HEK293 (cell line): ENCODE measurements at regions not wholly inside any gene's neighbourhood (a gene's known extent, or its start where the extent isn't known, plus 50 kb on each side); places are given as distances from the start of the nearest gene placed in this dataset.
A peak's percentile ranks its signal among the peaks of the same experiment; 100 is the strongest.

Experiments
- CTCF ChIA-PET: fragments of 350-600 bp; formaldehyde crosslinking; extraction: SDS; loops from one replicate; lab custom pipeline; 2021; ENCODE audit warnings: antibody characterized with exemption; lab: Yijun Ruan, JAX
- POLR2A ChIA-PET: fragments of 300-600 bp; formaldehyde crosslinking; extraction: SDS; loops from one replicate; lab custom pipeline; 2020; ENCODE audit warnings: antibody characterized with exemption, inconsistent platforms; lab: Yijun Ruan, JAX
- H3K27ac ChIP-seq: fragments of 200-500 bp; sonication (Bioruptor generic); 2 replicates; pipeline ENCODE4 v1.5.1; 2014; ENCODE audit warnings: low read depth, low read length, control low read depth, inconsistent platforms; ENCODE audit errors: extremely low read depth
- H3K36me3 ChIP-seq, 2 experiments: fragments of 200-500 bp in 1 of 2; sonication (Bioruptor generic) in 1 of 2; 1 replicate in 1 of 2; 2 replicates in 1 of 2; pipeline ENCODE4 v1.5.1; 2014 to 2017; ENCODE audit warnings: inconsistent platforms in 2 of 2, low read length in 2 of 2; ENCODE audit not compliant: control insufficient read depth in 2 of 2, insufficient read depth in 1 of 2
- H3K4me1 ChIP-seq: fragments of 200-500 bp; sonication (Bioruptor generic); 2 replicates; pipeline ENCODE4 v1.5.1; 2014; ENCODE audit warnings: mild to moderate bottlenecking, low read length, inconsistent platforms; ENCODE audit not compliant: control insufficient read depth, insufficient read depth
- H3K4me3 ChIP-seq: 2 replicates; pipeline ENCODE4 v1.5.1; 2011; ENCODE audit warnings: low read depth, mild to moderate bottlenecking, control low read depth, low read length, moderate library complexity
- H3K9me3 ChIP-seq: fragments of 200-500 bp; sonication (Bioruptor generic); 2 replicates; pipeline ENCODE4 v1.5.1; 2014; ENCODE audit warnings: low read depth, low read length, inconsistent platforms; ENCODE audit not compliant: control insufficient read depth, insufficient read depth
- KLF1 ChIP-seq: fragments of 450-650 bp; formaldehyde crosslinking; IDR thresholded peaks from 2 replicates; pipeline ENCODE4 v1.5.1; 2016; ENCODE audit warnings: missing biosample characterization, missing genetic modification characterization
- PRDM2 ChIP-seq: fragments of 450-650 bp; formaldehyde crosslinking; IDR thresholded peaks from 2 replicates; pipeline ENCODE4 v1.5.1; 2016; ENCODE audit warnings: missing biosample characterization, missing genetic modification characterization, borderline replicate concordance
- SP7 ChIP-seq: fragments of 450-650 bp; formaldehyde crosslinking; IDR thresholded peaks from 2 replicates; pipeline ENCODE4 v1.5.1; 2016; ENCODE audit warnings: missing biosample characterization, missing genetic modification characterization
- TSHZ1 ChIP-seq: fragments of 450-650 bp; formaldehyde crosslinking; IDR thresholded peaks from 2 replicates; pipeline ENCODE4 v1.5.1; 2016; ENCODE audit warnings: missing biosample characterization, missing genetic modification characterization, borderline replicate concordance
- ZFP41 ChIP-seq: fragments of 450-650 bp; formaldehyde crosslinking; IDR thresholded peaks from 2 replicates; pipeline ENCODE4 v1.5.1; 2016; ENCODE audit warnings: missing biosample characterization, missing genetic modification characterization, borderline replicate concordance
- ZNF18 ChIP-seq: fragments of 450-650 bp; formaldehyde crosslinking; IDR thresholded peaks from 2 replicates; pipeline ENCODE4 v1.5.1; 2016; ENCODE audit warnings: missing biosample characterization, missing genetic modification characterization
- ZNF211 ChIP-seq: fragments of 450-650 bp; formaldehyde crosslinking; IDR thresholded peaks from 2 replicates; pipeline ENCODE4 v1.5.1; 2016; ENCODE audit warnings: low read depth, missing biosample characterization, missing genetic modification characterization
- ZNF223 ChIP-seq: fragments of 450-650 bp; formaldehyde crosslinking; IDR thresholded peaks from 2 replicates; pipeline ENCODE4 v1.5.1; 2016; ENCODE audit warnings: missing biosample characterization, missing genetic modification characterization
- ZNF239 ChIP-seq: fragments of 450-650 bp; formaldehyde crosslinking; IDR thresholded peaks from 2 replicates; pipeline ENCODE4 v1.5.1; 2016; ENCODE audit warnings: missing biosample characterization, missing genetic modification characterization
- ZNF248 ChIP-seq: fragments of 450-650 bp; formaldehyde crosslinking; IDR thresholded peaks from 2 replicates; pipeline ENCODE4 v1.5.1; 2017; ENCODE audit warnings: missing biosample characterization, missing genetic modification characterization
- ZNF302 ChIP-seq: fragments of 450-650 bp; formaldehyde crosslinking; IDR thresholded peaks from 2 replicates; pipeline ENCODE4 v1.5.1; 2016; ENCODE audit warnings: missing biosample characterization, missing genetic modification characterization, low read depth
- ZNF610 ChIP-seq: fragments of 450-650 bp; formaldehyde crosslinking; IDR thresholded peaks from 2 replicates; pipeline ENCODE4 v1.5.1; 2016; ENCODE audit warnings: missing biosample characterization, missing genetic modification characterization, borderline replicate concordance
- ZNF645 ChIP-seq: fragments of 450-650 bp; formaldehyde crosslinking; IDR thresholded peaks from 2 replicates; pipeline ENCODE4; 2016; ENCODE audit warnings: missing biosample characterization, missing genetic modification characterization
- ZNF777 ChIP-seq: fragments of 450-650 bp; formaldehyde crosslinking; IDR thresholded peaks from 2 replicates; pipeline ENCODE4 v1.5.1; 2017; ENCODE audit warnings: missing biosample characterization, missing genetic modification characterization, borderline replicate concordance
- ZXDB ChIP-seq: fragments of 450-650 bp; formaldehyde crosslinking; IDR thresholded peaks from 2 replicates; pipeline ENCODE4 v1.5.1; 2016; ENCODE audit warnings: missing biosample characterization, missing genetic modification characterization

GRCh38 chr12:25876383-25877045, 82.0 kb upstream of the RASSF8 start (continued):
- TF ChIP-seq PRDM2: no peak

- H3K4me3 ChIP-seq: no peak overlapping the region
- CTCF ChIA-PET: no interaction called here
- H3K36me3 ChIP-seq: no peaks in the 10 kb centered on the region
- no peak for TF ChIP-seq TSHZ1 (tag by site-specific recombination)
- TF ChIP-seq ZNF239 (tag by site-specific recombination): no peak
- TF ChIP-seq ZNF777 (tag by site-specific recombination): no peak
- TF ChIP-seq ZNF248 (tag by site-specific recombination): no peak
- no peak for TF ChIP-seq ZNF645
- no peak for TF ChIP-seq ZNF223 (tag by site-specific recombination)
- TF ChIP-seq ZNF18 (tag by site-specific recombination): no peak
- no peak for TF ChIP-seq ZFP41
- TF ChIP-seq, all 188 proteins: peak for 0
- H3K9me3 ChIP-seq: no peaks in the 10 kb centered on the region
- H3K27ac ChIP-seq: no peak overlapping the region
- POLR2A ChIA-PET: no interaction called here
- no peaks in the 10 kb centered on the region for H3K4me1 ChIP-seq
Observed at GRCh38 chr12:25877446-25877845, 81.0 kb upstream of the RASSF8 start.

- H3K27ac ChIP-seq: no peak overlapping the region
- no peaks in the 10 kb centered on the region for H3K9me3 ChIP-seq
- no peak overlapping the region for H3K4me3 ChIP-seq
- ChIA-PET POLR2A (no interaction called here), CTCF (interaction anchor here (0.7 kb wide), 1 partner anchor 446 kb away, joined by 3 read pairs; no protein-coding TSS in a partner anchor)
- no peaks in the 10 kb centered on the region for H3K4me1 ChIP-seq
- no peaks in the 10 kb centered on the region for H3K36me3 ChIP-seq
- TF ChIP-seq ZNF302 (no peak), ZXDB (tag by site-specific recombination) (no peak), KLF1 (tag by site-specific recombination) (no peak), ZNF211 (tag by site-specific recombination) (peak; percentile 94), SP7 (no peak), ZNF610 (tag by site-specific recombination) (no peak)
Observed at GRCh38 chr12:25882266-25882665, 76.2 kb upstream of the RASSF8 start.
